H1 (cell line): ENCODE measurements at regions not wholly inside any gene's neighbourhood (a gene's known extent, or its start where the extent isn't known, plus 50 kb on each side); places are given as distances from the start of the nearest gene placed in this dataset.

Experiments
- RNF2 ChIP-seq: fragments of 200-900, 300-1000 bp; sonication (generic); IDR thresholded peaks from 2 replicates; pipeline ENCODE4 v1.7.1; 2016; ENCODE audit warnings: borderline replicate concordance, low read depth, mild to moderate bottlenecking, antibody characterized with exemption, low read length; ENCODE audit not compliant: poor library complexity, severe bottlenecking; ENCODE audit errors: missing control alignments
- TF ChIP-seq, protein P1 (sequence below): IDR thresholded peaks from 2 replicates; pipeline ENCODE4 v1.6.1; 2012; ENCODE audit warnings: low read length, inconsistent platforms

- TF ChIP-seq, protein P1, sequence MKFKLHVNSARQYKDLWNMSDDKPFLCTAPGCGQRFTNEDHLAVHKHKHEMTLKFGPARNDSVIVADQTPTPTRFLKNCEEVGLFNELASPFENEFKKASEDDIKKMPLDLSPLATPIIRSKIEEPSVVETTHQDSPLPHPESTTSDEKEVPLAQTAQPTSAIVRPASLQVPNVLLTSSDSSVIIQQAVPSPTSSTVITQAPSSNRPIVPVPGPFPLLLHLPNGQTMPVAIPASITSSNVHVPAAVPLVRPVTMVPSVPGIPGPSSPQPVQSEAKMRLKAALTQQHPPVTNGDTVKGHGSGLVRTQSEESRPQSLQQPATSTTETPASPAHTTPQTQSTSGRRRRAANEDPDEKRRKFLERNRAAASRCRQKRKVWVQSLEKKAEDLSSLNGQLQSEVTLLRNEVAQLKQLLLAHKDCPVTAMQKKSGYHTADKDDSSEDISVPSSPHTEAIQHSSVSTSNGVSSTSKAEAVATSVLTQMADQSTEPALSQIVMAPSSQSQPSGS, result no peak
- no peak for TF ChIP-seq RNF2
Observed at GRCh38 chr12:19613051-19613535, 173.8 kb downstream of the AEBP2 start (continued).
